HEK293 (cell line): ENCODE measurements at regions not wholly inside any gene's neighbourhood (a gene's known extent, or its start where the extent isn't known, plus 50 kb on each side); places are given as distances from the start of the nearest gene placed in this dataset.
A peak's percentile ranks its signal among the peaks of the same experiment; 100 is the strongest.

ENCODE experiments used
- CTCF ChIA-PET: fragments of 350-600 bp; formaldehyde crosslinking; extraction: SDS; loops from one replicate; lab custom pipeline; 2021; ENCODE audit warnings: antibody characterized with exemption; lab: Yijun Ruan, JAX
- POLR2A ChIA-PET: fragments of 300-600 bp; formaldehyde crosslinking; extraction: SDS; loops from one replicate; lab custom pipeline; 2020; ENCODE audit warnings: antibody characterized with exemption, inconsistent platforms; lab: Yijun Ruan, JAX
- H3K27ac ChIP-seq: fragments of 200-500 bp; sonication (Bioruptor generic); 2 replicates; pipeline ENCODE4 v1.5.1; 2014; ENCODE audit warnings: low read depth, low read length, control low read depth, inconsistent platforms; ENCODE audit errors: extremely low read depth
- H3K36me3 ChIP-seq, 2 experiments: fragments of 200-500 bp in 1 of 2; sonication (Bioruptor generic) in 1 of 2; 1 replicate in 1 of 2; 2 replicates in 1 of 2; pipeline ENCODE4 v1.5.1; 2014 to 2017; ENCODE audit warnings: inconsistent platforms in 2 of 2, low read length in 2 of 2; ENCODE audit not compliant: control insufficient read depth in 2 of 2, insufficient read depth in 1 of 2
- H3K4me1 ChIP-seq: fragments of 200-500 bp; sonication (Bioruptor generic); 2 replicates; pipeline ENCODE4 v1.5.1; 2014; ENCODE audit warnings: mild to moderate bottlenecking, low read length, inconsistent platforms; ENCODE audit not compliant: control insufficient read depth, insufficient read depth
- H3K4me3 ChIP-seq: 2 replicates; pipeline ENCODE4 v1.5.1; 2011; ENCODE audit warnings: low read depth, mild to moderate bottlenecking, control low read depth, low read length, moderate library complexity
- H3K9me3 ChIP-seq: fragments of 200-500 bp; sonication (Bioruptor generic); 2 replicates; pipeline ENCODE4 v1.5.1; 2014; ENCODE audit warnings: low read depth, low read length, inconsistent platforms; ENCODE audit not compliant: control insufficient read depth, insufficient read depth
- ATF2 ChIP-seq: fragments of 450-650 bp; formaldehyde crosslinking; IDR thresholded peaks from 2 replicates; pipeline ENCODE4 v1.5.1; 2016; ENCODE audit warnings: missing biosample characterization, missing genetic modification characterization, low read depth
- EGR2 ChIP-seq: fragments of 450-650 bp; formaldehyde crosslinking; IDR thresholded peaks from 2 replicates; pipeline ENCODE4 v1.5.1; 2016; ENCODE audit warnings: low read depth, missing biosample characterization, missing genetic modification characterization
- KLF17 ChIP-seq: fragments of 450-650 bp; formaldehyde crosslinking; IDR thresholded peaks from 2 replicates; pipeline ENCODE4 v1.5.1; 2016; ENCODE audit warnings: missing biosample characterization, missing genetic modification characterization
- PATZ1 ChIP-seq: fragments of 450-650 bp; formaldehyde crosslinking; IDR thresholded peaks from 2 replicates; pipeline ENCODE4 v1.5.1; 2016; ENCODE audit warnings: missing biosample characterization, missing genetic modification characterization
- RBAK ChIP-seq: fragments of 450-650 bp; formaldehyde crosslinking; IDR thresholded peaks from 2 replicates; pipeline ENCODE4 v1.5.1; 2016; ENCODE audit warnings: missing biosample characterization, missing genetic modification characterization
- ZBTB20 ChIP-seq: fragments of 450-650 bp; formaldehyde crosslinking; IDR thresholded peaks from 2 replicates; pipeline ENCODE4 v1.5.1; 2016; ENCODE audit warnings: missing biosample characterization, missing genetic modification characterization
- ZFHX2 ChIP-seq: fragments of 450-650 bp; formaldehyde crosslinking; conservative IDR thresholded peaks from 2 replicates; pipeline ENCODE4 v1.5.1; 2016; ENCODE audit warnings: missing biosample characterization, missing genetic modification characterization
- ZNF184 ChIP-seq: fragments of 450-650 bp; IDR thresholded peaks from 2 replicates; pipeline ENCODE4 v1.5.1; 2018; ENCODE audit warnings: missing biosample characterization, mild to moderate bottlenecking, missing genetic modification characterization
- ZNF211 ChIP-seq: fragments of 450-650 bp; formaldehyde crosslinking; IDR thresholded peaks from 2 replicates; pipeline ENCODE4 v1.5.1; 2016; ENCODE audit warnings: low read depth, missing biosample characterization, missing genetic modification characterization
- ZNF341 ChIP-seq: fragments of 450-650 bp; formaldehyde crosslinking; IDR thresholded peaks from 2 replicates; pipeline ENCODE4; 2016; ENCODE audit warnings: low read depth, missing biosample characterization, missing genetic modification characterization
- ZNF544 ChIP-seq: fragments of 450-650 bp; formaldehyde crosslinking; IDR thresholded peaks from 2 replicates; pipeline ENCODE4 v1.5.0; 2017; ENCODE audit warnings: missing biosample characterization, missing genetic modification characterization
- ZNF629 ChIP-seq: fragments of 450-650 bp; formaldehyde crosslinking; IDR thresholded peaks from 2 replicates; pipeline ENCODE4 v1.5.1; 2017; ENCODE audit warnings: missing biosample characterization, missing genetic modification characterization
- ZNF654 ChIP-seq: fragments of 450-650 bp; formaldehyde crosslinking; IDR thresholded peaks from 2 replicates; pipeline ENCODE4 v1.5.1; 2016; ENCODE audit warnings: low read depth, missing biosample characterization, missing genetic modification characterization
- ZNF692 ChIP-seq: fragments of 450-650 bp; formaldehyde crosslinking; IDR thresholded peaks from 2 replicates; pipeline ENCODE4 v1.5.1; 2016; ENCODE audit warnings: missing biosample characterization, missing genetic modification characterization
- ZNF76 ChIP-seq: fragments of 450-650 bp; formaldehyde crosslinking; IDR thresholded peaks from 2 replicates; pipeline ENCODE4; 2016; ENCODE audit warnings: low read depth, missing biosample characterization, missing genetic modification characterization, borderline replicate concordance
- ZNF792 ChIP-seq: fragments of 450-650 bp; formaldehyde crosslinking; IDR thresholded peaks from 2 replicates; pipeline ENCODE4 v1.5.1; 2016; ENCODE audit warnings: missing biosample characterization, missing genetic modification characterization
- ZSCAN18 ChIP-seq: fragments of 450-650 bp; formaldehyde crosslinking; IDR thresholded peaks from 2 replicates; pipeline ENCODE4 v1.5.1; 2016; ENCODE audit warnings: missing biosample characterization, missing genetic modification characterization

- TF ChIP-seq ZSCAN18 (tag by site-specific recombination): no peak
- TF ChIP-seq ZNF76 (tag by site-specific recombination): no peak
- no peak for TF ChIP-seq ZNF654
- TF ChIP-seq KLF17 (tag by site-specific recombination): no peak
- TF ChIP-seq, all 188 proteins: peak for 0
Observed at GRCh38 chr3:72147600-72147999, 362.7 kb upstream of the PROK2 start (continued).

- CTCF ChIA-PET: no interaction called here
- TF ChIP-seq ZNF692 (peak; percentile 68; the same call in 1 of the 2 replicates), ATF2 (tag by site-specific recombination) (peak; percentile 46; the same call in 1 of the 2 replicates), ZNF629 (0 out of 2 replicates have a peak, but pooled peaks have one; percentile 21), ZFHX2 (peak; percentile 62; the same call in 1 of the 2 replicates), RBAK (tag by site-specific recombination) (0 out of 2 replicates have a peak, but pooled peaks have one; percentile 19), ZNF544 (tag by site-specific recombination) (no peak), ZBTB20 (peak; percentile 43; the same call in 1 of the 2 replicates), PATZ1 (tag by site-specific recombination) (0 out of 2 replicates have a peak, but pooled peaks have one; percentile 23), ZNF792 (tag by site-specific recombination) (no peak), ZNF211 (tag by site-specific recombination) (no peak), ZNF341 (tag by site-specific recombination) (0 out of 2 replicates have a peak, but pooled peaks have one; percentile 22), ZNF184 (no peak), EGR2 (tag by site-specific recombination) (peak; percentile 51)
- TF ChIP-seq, all 188 proteins: peak for 9
- Histone ChIP-seq H3K36me3 (no peaks in the 10 kb centered on the region), H3K9me3 (no peaks in the 10 kb centered on the region), H3K4me1 (no peaks in the 10 kb centered on the region), H3K4me3 (no peak overlapping the region), H3K27ac (no peak overlapping the region)
- POLR2A ChIA-PET: no interaction called here
Observed at GRCh38 chr3:72145506-72146380, 360.8 kb upstream of the PROK2 start.
